Ovary (tissue), 3 donors: ENCODE measurements at regions not wholly inside any gene's neighbourhood (a gene's known extent, or its start where the extent isn't known, plus 50 kb on each side); places are given as distances from the start of the nearest gene placed in this dataset.

Source experiments
- EP300 ChIP-seq: sonication (generic); formaldehyde crosslinking; IDR thresholded peaks from one replicate; pipeline ENCODE4 v1.6.1; 2017; ENCODE audit warnings: antibody characterized with exemption
- POLR2A ChIP-seq: fragments of 450-650 bp; IDR thresholded peaks from one replicate; pipeline ENCODE4 v1.6.1; 2017; ENCODE audit warnings: antibody characterized with exemption, mild to moderate bottlenecking, moderate library complexity
- TF ChIP-seq, protein P1 (sequence below), 3 donors: fragments of 450-650 bp in 2 of 3; fragments of 200-600 bp in 1 of 3; IDR thresholded peaks; one replicate each; pipeline versions ENCODE4 v1.5.1 to v1.8.0; 2016 to 2022; ENCODE audit warnings: antibody characterized with exemption in 3 of 3, mild to moderate bottlenecking in 1 of 3
- donor health status: DM: no; HTN: no; CAD: no.

DNA sequence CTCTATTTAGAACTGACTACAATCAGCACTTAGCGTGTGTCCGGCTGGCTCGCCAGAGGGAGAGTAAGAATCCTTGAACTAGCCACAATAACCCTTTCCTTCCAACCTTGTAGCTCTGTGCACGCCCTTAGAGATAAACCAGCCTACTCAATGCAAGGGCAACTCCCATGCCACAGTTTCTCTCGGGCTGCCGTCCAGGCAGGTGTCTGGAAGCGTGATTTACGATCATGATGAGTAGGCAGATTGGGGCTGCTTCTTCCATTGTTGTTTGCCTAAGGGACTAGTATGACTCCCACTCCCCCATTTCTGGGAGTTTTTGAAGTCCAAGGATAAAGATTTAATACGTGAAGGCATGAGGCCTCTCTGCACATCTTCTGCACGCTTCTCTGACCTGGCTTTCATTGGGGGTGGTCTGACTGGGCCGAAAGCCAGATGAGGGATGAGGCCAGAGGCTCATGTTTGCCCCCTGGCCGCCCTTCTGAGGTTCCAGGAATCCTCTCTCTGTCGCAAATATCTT, 134.0 kb upstream of the MYO10 start:
- TF ChIP-seq, protein P1, sequence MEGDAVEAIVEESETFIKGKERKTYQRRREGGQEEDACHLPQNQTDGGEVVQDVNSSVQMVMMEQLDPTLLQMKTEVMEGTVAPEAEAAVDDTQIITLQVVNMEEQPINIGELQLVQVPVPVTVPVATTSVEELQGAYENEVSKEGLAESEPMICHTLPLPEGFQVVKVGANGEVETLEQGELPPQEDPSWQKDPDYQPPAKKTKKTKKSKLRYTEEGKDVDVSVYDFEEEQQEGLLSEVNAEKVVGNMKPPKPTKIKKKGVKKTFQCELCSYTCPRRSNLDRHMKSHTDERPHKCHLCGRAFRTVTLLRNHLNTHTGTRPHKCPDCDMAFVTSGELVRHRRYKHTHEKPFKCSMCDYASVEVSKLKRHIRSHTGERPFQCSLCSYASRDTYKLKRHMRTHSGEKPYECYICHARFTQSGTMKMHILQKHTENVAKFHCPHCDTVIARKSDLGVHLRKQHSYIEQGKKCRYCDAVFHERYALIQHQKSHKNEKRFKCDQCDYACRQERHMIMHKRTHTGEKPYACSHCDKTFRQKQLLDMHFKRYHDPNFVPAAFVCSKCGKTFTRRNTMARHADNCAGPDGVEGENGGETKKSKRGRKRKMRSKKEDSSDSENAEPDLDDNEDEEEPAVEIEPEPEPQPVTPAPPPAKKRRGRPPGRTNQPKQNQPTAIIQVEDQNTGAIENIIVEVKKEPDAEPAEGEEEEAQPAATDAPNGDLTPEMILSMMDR (IDR thresholded peaks at IDR 0.05) = no peak
- no peak for TF ChIP-seq EP300
- no peak for TF ChIP-seq POLR2A
